ENCODE measurements at regions not wholly inside any gene's neighbourhood (a gene's known extent, or its start where the extent isn't known, plus 50 kb on each side); places are given as distances from the start of the nearest gene placed in this dataset.

GRCh38 chr6:76451926-76452709 is 379.7 kb upstream of the IMPG1 start:
- FAIRE-seq (no peak), DNase-seq (ENCODE audit: insufficient read length, low spot score) (no peak)
- TF ChIP-seq POLR2AphosphoS5 (IDR thresholded peaks at IDR 0.05; ENCODE audit: low read depth, low read length) (no peak), POU2F2 (IDR thresholded peaks at IDR 0.05; ENCODE audit: low read depth, low read length) (no peak), SPI1 (IDR thresholded peaks at IDR 0.05; ENCODE audit: low read depth, low read length) (no peak), TAF1 (IDR thresholded peaks at IDR 0.05; ENCODE audit: low read depth, low read length) (no peak)

GRCh38 chr6:76448109-76448508 is 375.6 kb upstream of the IMPG1 start:
- TF ChIP-seq POLR2A (IDR thresholded peaks at IDR 0.05; ENCODE audit: low read depth, low read length), result no peak
- no peak for TF ChIP-seq TAF1 (IDR thresholded peaks at IDR 0.05; ENCODE audit: low read depth, low read length)
- no peak for TF ChIP-seq PAX5 (IDR thresholded peaks at IDR 0.05; ENCODE audit: insufficient read depth, low read length, severe bottlenecking)
- no peak for TF ChIP-seq POLR2AphosphoS5 (IDR thresholded peaks at IDR 0.05; ENCODE audit: low read depth, low read length)
- TF ChIP-seq POU2F2 (IDR thresholded peaks at IDR 0.05; ENCODE audit: low read depth, low read length), result no peak
- no peak for TF ChIP-seq SPI1 (IDR thresholded peaks at IDR 0.05; ENCODE audit: low read depth, low read length)
- DNase-seq (ENCODE audit: insufficient read length, low spot score), result no peak
- no peak for FAIRE-seq

GRCh38 chr6:76441875-76442274 is 369.4 kb upstream of the IMPG1 start:
- TF ChIP-seq TAF1 (IDR thresholded peaks at IDR 0.05; ENCODE audit: low read depth, low read length) (no peak), PAX5 (IDR thresholded peaks at IDR 0.05; ENCODE audit: insufficient read depth, low read length, severe bottlenecking) (no peak), POU2F2 (IDR thresholded peaks at IDR 0.05; ENCODE audit: low read depth, low read length) (no peak), POLR2A (IDR thresholded peaks at IDR 0.05; ENCODE audit: low read depth, low read length) (no peak), POLR2AphosphoS5 (IDR thresholded peaks at IDR 0.05; ENCODE audit: low read depth, low read length) (no peak), SPI1 (IDR thresholded peaks at IDR 0.05; ENCODE audit: low read depth, low read length) (no peak)
- DNase-seq (ENCODE audit: insufficient read length, low spot score) (no peak), FAIRE-seq (no peak)

- no peak for FAIRE-seq
- no peak for DNase-seq (ENCODE audit: insufficient read length, low spot score)
- TF ChIP-seq SPI1 (IDR thresholded peaks at IDR 0.05; ENCODE audit: low read depth, low read length) (no peak), POLR2A (IDR thresholded peaks at IDR 0.05; ENCODE audit: low read depth, low read length) (no peak), POLR2AphosphoS5 (IDR thresholded peaks at IDR 0.05; ENCODE audit: low read depth, low read length) (no peak)
Observed at GRCh38 chr6:76439811-76440210, 367.3 kb upstream of the IMPG1 start.

- DNase-seq (ENCODE audit: insufficient read length, low spot score), result no peak
- TF ChIP-seq TAF1 (IDR thresholded peaks at IDR 0.05; ENCODE audit: low read depth, low read length), result no peak
- TF ChIP-seq POLR2A (IDR thresholded peaks at IDR 0.05; ENCODE audit: low read depth, low read length), result no peak
- TF ChIP-seq PAX5 (IDR thresholded peaks at IDR 0.05; ENCODE audit: insufficient read depth, low read length, severe bottlenecking), result no peak
- no peak for TF ChIP-seq POLR2AphosphoS5 (IDR thresholded peaks at IDR 0.05; ENCODE audit: low read depth, low read length)
- TF ChIP-seq POU2F2 (IDR thresholded peaks at IDR 0.05; ENCODE audit: low read depth, low read length), result no peak
- no peak for TF ChIP-seq SPI1 (IDR thresholded peaks at IDR 0.05; ENCODE audit: low read depth, low read length)
- FAIRE-seq, result no peak
Observed at GRCh38 chr6:76438768-76439167, 366.3 kb upstream of the IMPG1 start.

GRCh38 chr6:76435174-76435573 is 362.7 kb upstream of the IMPG1 start:
- DNase-seq (ENCODE audit: insufficient read length, low spot score), result no peak
- no peak for FAIRE-seq
- TF ChIP-seq SPI1 (IDR thresholded peaks at IDR 0.05; ENCODE audit: low read depth, low read length) (no peak), POLR2AphosphoS5 (IDR thresholded peaks at IDR 0.05; ENCODE audit: low read depth, low read length) (no peak), PAX5 (IDR thresholded peaks at IDR 0.05; ENCODE audit: insufficient read depth, low read length, severe bottlenecking) (no peak), POU2F2 (IDR thresholded peaks at IDR 0.05; ENCODE audit: low read depth, low read length) (no peak), POLR2A (IDR thresholded peaks at IDR 0.05; ENCODE audit: low read depth, low read length) (no peak), TAF1 (IDR thresholded peaks at IDR 0.05; ENCODE audit: low read depth, low read length) (no peak)

- no peak for TF ChIP-seq SPI1 (IDR thresholded peaks at IDR 0.05; ENCODE audit: low read depth, low read length)
- TF ChIP-seq POU2F2 (IDR thresholded peaks at IDR 0.05; ENCODE audit: low read depth, low read length), result no peak
- TF ChIP-seq PAX5 (IDR thresholded peaks at IDR 0.05; ENCODE audit: insufficient read depth, low read length, severe bottlenecking), result no peak
- TF ChIP-seq POLR2AphosphoS5 (IDR thresholded peaks at IDR 0.05; ENCODE audit: low read depth, low read length), result no peak
- TF ChIP-seq POLR2A (IDR thresholded peaks at IDR 0.05; ENCODE audit: low read depth, low read length), result no peak
- TF ChIP-seq TAF1 (IDR thresholded peaks at IDR 0.05; ENCODE audit: low read depth, low read length), result no peak
- no peak for FAIRE-seq
- no peak for DNase-seq (ENCODE audit: insufficient read length, low spot score)
Observed at GRCh38 chr6:76422511-76423213, 350.2 kb upstream of the IMPG1 start.

- FAIRE-seq (no peak), DNase-seq (ENCODE audit: insufficient read length, low spot score) (no peak)
- TF ChIP-seq SPI1 (IDR thresholded peaks at IDR 0.05; ENCODE audit: low read depth, low read length), result no peak
- TF ChIP-seq POLR2AphosphoS5 (IDR thresholded peaks at IDR 0.05; ENCODE audit: low read depth, low read length), result no peak
- TF ChIP-seq POLR2A (IDR thresholded peaks at IDR 0.05; ENCODE audit: low read depth, low read length), result no peak
- no peak for TF ChIP-seq TAF1 (IDR thresholded peaks at IDR 0.05; ENCODE audit: low read depth, low read length)
- TF ChIP-seq POU2F2 (IDR thresholded peaks at IDR 0.05; ENCODE audit: low read depth, low read length), result no peak
- TF ChIP-seq PAX5 (IDR thresholded peaks at IDR 0.05; ENCODE audit: insufficient read depth, low read length, severe bottlenecking), result no peak
Observed at GRCh38 chr6:76420094-76420493, 347.6 kb upstream of the IMPG1 start.

- no peak for DNase-seq (ENCODE audit: insufficient read length, low spot score)
- FAIRE-seq, result no peak
- TF ChIP-seq SPI1 (IDR thresholded peaks at IDR 0.05; ENCODE audit: low read depth, low read length), result no peak
- TF ChIP-seq PAX5 (IDR thresholded peaks at IDR 0.05; ENCODE audit: insufficient read depth, low read length, severe bottlenecking), result no peak
- no peak for TF ChIP-seq POU2F2 (IDR thresholded peaks at IDR 0.05; ENCODE audit: low read depth, low read length)
- TF ChIP-seq POLR2A (IDR thresholded peaks at IDR 0.05; ENCODE audit: low read depth, low read length), result no peak
- TF ChIP-seq POLR2AphosphoS5 (IDR thresholded peaks at IDR 0.05; ENCODE audit: low read depth, low read length), result no peak
- TF ChIP-seq TAF1 (IDR thresholded peaks at IDR 0.05; ENCODE audit: low read depth, low read length), result no peak
Observed at GRCh38 chr6:76418560-76419223, 346.2 kb upstream of the IMPG1 start.

Data from GM12891 (cell line).